ENCODE measurements at regions not wholly inside any gene's neighbourhood (a gene's known extent, or its start where the extent isn't known, plus 50 kb on each side); places are given as distances from the start of the nearest gene placed in this dataset.

DNA sequence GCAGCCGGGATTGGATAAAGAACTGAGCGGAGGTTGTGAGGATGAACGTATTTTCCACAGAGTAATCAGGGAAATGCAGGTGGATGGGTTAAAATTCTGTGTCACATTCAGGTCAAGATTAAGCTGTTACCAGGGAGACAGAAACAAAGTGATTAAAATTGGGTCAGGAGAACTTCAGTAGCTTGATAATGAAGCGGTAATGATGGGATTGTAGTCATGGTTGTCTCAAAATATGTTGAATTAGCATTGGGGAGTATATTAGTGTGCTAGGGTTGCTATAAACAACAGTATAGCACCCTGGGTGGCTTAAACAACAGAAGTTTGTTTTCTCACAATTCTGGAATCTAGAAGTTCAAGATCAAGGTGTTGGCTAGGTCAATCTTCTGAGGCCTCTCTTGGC, 155.5 kb downstream of the GJA1 start:
- Histone ChIP-seq H3K27ac (no peak overlapping the region), H3K36me3 (no peaks in the 10 kb centered on the region), H3K9me3 (no peaks in the 10 kb centered on the region), H3K27me3 (no peaks in the 10 kb centered on the region), H3K4me3 (no peak overlapping the region), H3K4me1 (peaks cover 0 to 6% (median 2%) of the 10 kb centered on the region in 4 donors)
- TF ChIP-seq POLR2A (IDR thresholded peaks at IDR 0.05) (no peak), EP300 (IDR thresholded peaks at IDR 0.05; ENCODE audit: low read depth) (no peak), POLR2AphosphoS5 (IDR thresholded peaks at IDR 0.05) (no peak)
- TF ChIP-seq, protein P1, sequence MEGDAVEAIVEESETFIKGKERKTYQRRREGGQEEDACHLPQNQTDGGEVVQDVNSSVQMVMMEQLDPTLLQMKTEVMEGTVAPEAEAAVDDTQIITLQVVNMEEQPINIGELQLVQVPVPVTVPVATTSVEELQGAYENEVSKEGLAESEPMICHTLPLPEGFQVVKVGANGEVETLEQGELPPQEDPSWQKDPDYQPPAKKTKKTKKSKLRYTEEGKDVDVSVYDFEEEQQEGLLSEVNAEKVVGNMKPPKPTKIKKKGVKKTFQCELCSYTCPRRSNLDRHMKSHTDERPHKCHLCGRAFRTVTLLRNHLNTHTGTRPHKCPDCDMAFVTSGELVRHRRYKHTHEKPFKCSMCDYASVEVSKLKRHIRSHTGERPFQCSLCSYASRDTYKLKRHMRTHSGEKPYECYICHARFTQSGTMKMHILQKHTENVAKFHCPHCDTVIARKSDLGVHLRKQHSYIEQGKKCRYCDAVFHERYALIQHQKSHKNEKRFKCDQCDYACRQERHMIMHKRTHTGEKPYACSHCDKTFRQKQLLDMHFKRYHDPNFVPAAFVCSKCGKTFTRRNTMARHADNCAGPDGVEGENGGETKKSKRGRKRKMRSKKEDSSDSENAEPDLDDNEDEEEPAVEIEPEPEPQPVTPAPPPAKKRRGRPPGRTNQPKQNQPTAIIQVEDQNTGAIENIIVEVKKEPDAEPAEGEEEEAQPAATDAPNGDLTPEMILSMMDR (IDR thresholded peaks at IDR 0.05): no peak
- DNase-seq: no peak
- intact Hi-C loops (cut with DNase I; ENCODE audit: low total_unique reads): no loop called here
- 82 to 85% methylated on average over 4 of the region's 4 CpGs for WGBS, 2 donors (ENCODE audit: low coverage in 1 of 2)
- in situ Hi-C loops (cut with MboI; ENCODE audit: low pct_ligation_motif_present in 1 of 4, low pct_unique_long_range_greater_than_20kb in 1 of 4, low sequenced_read_pairs in 3 of 4): no loop called here

DNA sequence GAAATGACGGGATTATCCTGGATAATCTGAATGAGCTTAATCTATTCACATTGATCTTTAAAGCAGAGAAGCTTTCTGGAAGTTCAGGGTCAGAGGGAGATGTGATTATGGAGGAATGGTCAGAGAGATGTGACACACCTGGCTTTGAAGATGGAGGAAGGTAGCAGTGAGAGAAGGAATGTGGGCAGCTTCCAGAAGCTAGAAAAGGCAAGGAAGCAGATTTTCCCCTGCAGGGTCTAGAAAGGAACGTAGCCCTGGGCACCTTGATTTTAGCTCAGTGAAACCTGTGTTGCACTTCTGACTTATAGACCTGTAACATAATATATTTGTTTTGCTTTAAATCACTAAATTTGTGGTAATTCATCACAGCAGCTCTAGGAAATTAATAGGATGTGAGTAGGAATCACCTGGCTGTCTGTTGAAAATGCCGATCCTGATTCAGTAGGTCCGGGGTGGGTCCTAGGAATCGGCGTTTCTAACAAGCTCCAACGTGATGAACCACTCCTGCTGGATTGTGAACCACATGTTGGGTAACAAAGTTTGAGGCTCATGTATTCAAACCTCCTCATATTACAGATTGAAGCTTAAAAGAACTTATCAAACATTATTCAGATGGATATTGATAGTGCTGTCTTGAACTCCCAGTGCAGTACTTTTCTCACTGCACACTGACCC, 157.0 kb downstream of the GJA1 start:
- TF ChIP-seq, protein P1 (IDR thresholded peaks at IDR 0.05): no peak
- TF ChIP-seq POLR2A (IDR thresholded peaks at IDR 0.05): no peak
- no peak for TF ChIP-seq POLR2AphosphoS5 (IDR thresholded peaks at IDR 0.05)
- TF ChIP-seq EP300 (IDR thresholded peaks at IDR 0.05; ENCODE audit: low read depth): no peak
- Histone ChIP-seq H3K4me3 (no peak overlapping the region), H3K4me1 (peaks cover 0 to 6% (median 2%) of the 10 kb centered on the region in 4 donors), H3K36me3 (no peaks in the 10 kb centered on the region), H3K27ac (no peak overlapping the region), H3K9me3 (no peaks in the 10 kb centered on the region), H3K27me3 (no peaks in the 10 kb centered on the region)
- DNase-seq: no peak
- in situ Hi-C loops (cut with MboI; ENCODE audit: low pct_ligation_motif_present in 1 of 4, low pct_unique_long_range_greater_than_20kb in 1 of 4, low sequenced_read_pairs in 3 of 4): no loop called here
- 78 to 83% methylated on average over 4 to 7 of the region's 7 CpGs for WGBS, 2 donors (ENCODE audit: low coverage in 1 of 2)
- intact Hi-C loops (cut with DNase I; ENCODE audit: low total_unique reads): no loop called here

DNA sequence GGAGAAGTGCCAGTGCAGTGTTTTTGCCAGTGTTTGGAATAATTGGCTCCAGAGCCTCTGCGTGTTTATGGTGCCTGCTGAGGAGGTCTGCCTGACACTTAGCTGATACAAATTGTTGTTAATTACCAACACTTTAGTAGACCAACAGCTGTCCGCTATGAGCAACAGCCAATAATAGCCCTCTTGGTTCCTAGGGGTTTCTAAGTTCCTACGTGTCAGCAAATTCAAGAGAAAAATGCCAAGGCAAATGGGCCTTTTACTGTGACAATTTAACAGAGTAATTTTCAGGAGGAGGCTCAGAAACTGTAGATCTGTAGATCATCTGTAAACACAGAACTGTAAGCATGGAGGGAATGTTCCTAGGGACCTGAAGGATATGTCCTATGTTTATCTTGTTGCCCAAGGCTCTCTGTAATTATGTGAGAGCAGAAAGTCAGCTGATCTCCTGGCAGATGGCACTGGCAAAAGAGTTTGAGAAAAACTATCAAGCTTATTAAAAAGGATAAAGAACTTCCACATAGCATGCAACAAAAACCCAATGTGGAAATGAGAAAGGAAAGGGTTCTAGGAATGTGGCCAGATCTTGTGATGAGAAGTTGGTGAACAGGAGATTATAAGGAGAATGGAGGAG, 157.7 kb downstream of the GJA1 start:
- no peak overlapping the region for H3K27ac ChIP-seq
- in situ Hi-C loops (cut with MboI; ENCODE audit: low pct_ligation_motif_present in 1 of 4, low pct_unique_long_range_greater_than_20kb in 1 of 4, low sequenced_read_pairs in 3 of 4): no loop called here

DNA sequence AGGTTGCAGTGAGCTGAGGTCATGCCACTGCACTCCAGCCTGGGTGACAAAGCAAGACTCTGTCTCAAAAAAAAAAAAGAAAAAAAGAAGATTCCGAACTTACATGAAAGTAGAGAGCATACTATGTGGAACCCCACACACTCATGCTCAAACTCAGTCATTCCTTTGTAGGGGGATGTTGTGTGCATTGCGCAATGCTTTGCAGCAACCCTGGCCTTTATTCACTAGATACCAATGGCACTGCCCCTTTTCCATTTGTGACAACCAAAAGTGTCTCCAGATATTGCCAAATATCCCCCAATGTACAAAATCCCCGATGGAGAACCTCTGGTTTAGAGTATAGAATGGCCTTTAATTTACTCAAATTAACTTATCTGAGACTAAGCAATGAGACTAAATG, 158.6 kb downstream of the GJA1 start:
- no peaks in the 10 kb centered on the region for H3K36me3 ChIP-seq
- intact Hi-C loops (cut with DNase I; ENCODE audit: low total_unique reads) (no loop called here), in situ Hi-C loops (cut with MboI; ENCODE audit: low pct_ligation_motif_present in 1 of 4, low pct_unique_long_range_greater_than_20kb in 1 of 4, low sequenced_read_pairs in 3 of 4) (no loop called here)
- WGBS, 2 donors (ENCODE audit: low coverage in 1 of 2): 86% methylated on average over 3 of the region's 3 CpGs
- H3K4me3 ChIP-seq: no peak overlapping the region
- H3K27ac ChIP-seq: no peak overlapping the region
- DNase-seq: no peak
- TF ChIP-seq POLR2A (IDR thresholded peaks at IDR 0.05): no peak
- TF ChIP-seq, protein P1 (IDR thresholded peaks at IDR 0.05): no peak
- no peak for TF ChIP-seq EP300 (IDR thresholded peaks at IDR 0.05; ENCODE audit: low read depth)
- TF ChIP-seq POLR2AphosphoS5 (IDR thresholded peaks at IDR 0.05): no peak
- H3K4me1 ChIP-seq: peaks cover 0 to 6% (median 2%) of the 10 kb centered on the region in 4 donors
- no peaks in the 10 kb centered on the region for H3K27me3 ChIP-seq
- H3K9me3 ChIP-seq: no peaks in the 10 kb centered on the region

More for the DNA sequence above, 157.7 kb downstream of the GJA1 start:
- TF ChIP-seq, protein P1 (IDR thresholded peaks at IDR 0.05): no peak
- no peak for TF ChIP-seq POLR2A (IDR thresholded peaks at IDR 0.05)
- TF ChIP-seq EP300 (IDR thresholded peaks at IDR 0.05; ENCODE audit: low read depth): no peak
- TF ChIP-seq POLR2AphosphoS5 (IDR thresholded peaks at IDR 0.05): no peak
- no peak for DNase-seq
- H3K9me3 ChIP-seq: no peaks in the 10 kb centered on the region
- WGBS, 2 donors (ENCODE audit: low coverage in 1 of 2): 35 to 70% methylated on average over 2 to 3 of the region's 3 CpGs
- no peaks in the 10 kb centered on the region for H3K36me3 ChIP-seq
- no peaks in the 10 kb centered on the region for H3K27me3 ChIP-seq
- no peak overlapping the region for H3K4me3 ChIP-seq
- intact Hi-C loops (cut with DNase I; ENCODE audit: low total_unique reads): no loop called here
- H3K4me1 ChIP-seq: peaks cover 0 to 6% (median 2%) of the 10 kb centered on the region in 4 donors

All from transverse colon (tissue), 4 donors.